Kidney epithelial cell (primary cell): ENCODE measurements at regions not wholly inside any gene's neighbourhood (a gene's known extent, or its start where the extent isn't known, plus 50 kb on each side); places are given as distances from the start of the nearest gene placed in this dataset.

Experiments
- DNase-seq: peaks from one replicate; pipeline ENCODE4 v3.0.0-alpha.2; 2010; ENCODE audit warnings: low read depth
- H3K27me3 ChIP-seq: 2 replicates; pipeline ENCODE4 v1.6.0; 2011; ENCODE audit warnings: low read length; ENCODE audit not compliant: control insufficient read depth, insufficient read depth
- H3K36me3 ChIP-seq: 2 replicates; pipeline ENCODE4 v1.5.1; 2011; ENCODE audit warnings: low read length; ENCODE audit not compliant: control insufficient read depth, insufficient read depth
- H3K4me3 ChIP-seq: 2 replicates; pipeline ENCODE4 v1.5.1; 2011; ENCODE audit warnings: low read depth, mild to moderate bottlenecking, control low read depth, low read length
- CTCF ChIP-seq: IDR thresholded peaks from 2 replicates; pipeline ENCODE4 v1.5.1; 2011; ENCODE audit warnings: mild to moderate bottlenecking, moderate library complexity, low read length, control low read depth, inconsistent platforms; ENCODE audit not compliant: insufficient read depth, poor library complexity, severe bottlenecking

- no peak overlapping the region for H3K4me3 ChIP-seq
- no peaks in the 10 kb centered on the region for H3K36me3 ChIP-seq
- no peak for TF ChIP-seq CTCF
- H3K27me3 ChIP-seq: no peaks in the 10 kb centered on the region
- no peak for DNase-seq
Measured at GRCh38 chr4:83846193-83846830, 310.4 kb downstream of the GPAT3 start.

GRCh38 chr4:83839615-83840014, 303.7 kb downstream of the GPAT3 start:
- no peak for TF ChIP-seq CTCF
- no peak overlapping the region for H3K4me3 ChIP-seq
- no peaks in the 10 kb centered on the region for H3K27me3 ChIP-seq
- no peaks in the 10 kb centered on the region for H3K36me3 ChIP-seq
- no peak for DNase-seq

- Histone ChIP-seq H3K27me3 (no peaks in the 10 kb centered on the region), H3K4me3 (no peak overlapping the region), H3K36me3 (no peaks in the 10 kb centered on the region)
- no peak for DNase-seq
- no peak for TF ChIP-seq CTCF
Measured at GRCh38 chr4:83837614-83838308, 301.9 kb downstream of the GPAT3 start.

- Histone ChIP-seq H3K36me3 (no peaks in the 10 kb centered on the region), H3K4me3 (no peak overlapping the region), H3K27me3 (no peaks in the 10 kb centered on the region)
- no peak for TF ChIP-seq CTCF
- DNase-seq: no peak
Measured at GRCh38 chr4:83833920-83834319, 298.0 kb downstream of the GPAT3 start.

- H3K36me3 ChIP-seq: no peaks in the 10 kb centered on the region
- no peaks in the 10 kb centered on the region for H3K27me3 ChIP-seq
- H3K4me3 ChIP-seq: no peak overlapping the region
- TF ChIP-seq CTCF: no peak
- no peak for DNase-seq
Measured at GRCh38 chr4:83832110-83832825, 296.4 kb downstream of the GPAT3 start.
